ENCODE measurements at regions not wholly inside any gene's neighbourhood (a gene's known extent, or its start where the extent isn't known, plus 50 kb on each side); places are given as distances from the start of the nearest gene placed in this dataset.

GRCh38 chr16:72501739-72502593, 330.0 kb upstream of the PMFBP1 start:
- DNase-seq = peak in 1 of 2 donors; percentile 7

- DNase-seq = no peak
These were observed 328.6 kb upstream of the PMFBP1 start for GRCh38 chr16:72500545-72500944.

- DNase-seq = no peak
These were observed 321.9 kb upstream of the PMFBP1 start for GRCh38 chr16:72493716-72494415.

GRCh38 chr16:72487283-72487682, 315.3 kb upstream of the PMFBP1 start:
- no peak for DNase-seq

GRCh38 chr16:72482695-72483094, 310.7 kb upstream of the PMFBP1 start:
- no peak for DNase-seq

- no peak for DNase-seq
These were observed 309.5 kb upstream of the PMFBP1 start for GRCh38 chr16:72481419-72481818.

- DNase-seq = no peak
These were observed 309.0 kb upstream of the PMFBP1 start for GRCh38 chr16:72480911-72481310.

GRCh38 chr16:72475688-72476087, 303.7 kb upstream of the PMFBP1 start:
- no peak for DNase-seq

- no peak for DNase-seq
These were observed 302.7 kb upstream of the PMFBP1 start for GRCh38 chr16:72474501-72475123.

GRCh38 chr16:72473631-72474030, 301.7 kb upstream of the PMFBP1 start:
- DNase-seq = no peak

GRCh38 chr16:72471317-72471924, 299.5 kb upstream of the PMFBP1 start:
- no peak for DNase-seq

- no peak for DNase-seq
These were observed 298.6 kb upstream of the PMFBP1 start for GRCh38 chr16:72470541-72470940.

- DNase-seq = no peak
These were observed 298.0 kb upstream of the PMFBP1 start for GRCh38 chr16:72469932-72470331.

GRCh38 chr16:72468582-72468981, 296.6 kb upstream of the PMFBP1 start:
- DNase-seq = no peak

- no peak for DNase-seq
These were observed 295.3 kb upstream of the PMFBP1 start for GRCh38 chr16:72467157-72467759.

- DNase-seq = no peak
These were observed 292.8 kb upstream of the PMFBP1 start for GRCh38 chr16:72464597-72465368.

GRCh38 chr16:72464052-72464451, 292.1 kb upstream of the PMFBP1 start:
- no peak for DNase-seq

- no peak for DNase-seq
These were observed 286.1 kb upstream of the PMFBP1 start for GRCh38 chr16:72458035-72458434.

- DNase-seq = no peak
These were observed 285.4 kb upstream of the PMFBP1 start for GRCh38 chr16:72457243-72457940.

- no peak for DNase-seq
These were observed 284.0 kb upstream of the PMFBP1 start for GRCh38 chr16:72455743-72456659.

Measured in activated CD4-positive, alpha-beta T cell treated with anti-CD3 and anti-CD28 coated beads for 4 hours (primary cell).